PC-3 (cell line): ENCODE measurements at regions not wholly inside any gene's neighbourhood (a gene's known extent, or its start where the extent isn't known, plus 50 kb on each side); places are given as distances from the start of the nearest gene placed in this dataset.

ENCODE experiments used
- ATAC-seq: fragments of 200-7000 bp; cut with Tn5 transposase; 2 replicates; pipeline ENCODE4 v1.9.1; 2020; ENCODE audit warnings: mild to moderate bottlenecking, moderate library complexity
- BruUV-seq: library from RNA; stranded (reverse); fragments of 400-500 nt; replicated peaks from 2 replicates; lab custom pipeline; 2021; lab: Mats Ljungman, UMichigan
- CTCF ChIA-PET: fragments of 300-600 bp; sonication (Branson Sonifier 250); formaldehyde crosslinking; loops from one replicate; lab custom pipeline; 2022; ENCODE audit warnings: antibody characterized with exemption; lab: Charles Lee
- POLR2A ChIA-PET: fragments of 300-600 bp; sonication (Branson Sonifier 250); formaldehyde crosslinking; loops from one replicate; lab custom pipeline; 2022; ENCODE audit warnings: antibody characterized with exemption; ENCODE audit not compliant: unreplicated experiment; lab: Charles Lee
- DNase-seq: peaks from one replicate; pipeline ENCODE4 v3.0.0-alpha.2; 2015
- H2AFZ ChIP-seq: fragments of 300-600 bp; sonication (generic); 2 replicates; pipeline ENCODE4 v1.6.0; 2016; ENCODE audit warnings: antibody characterized with exemption, low read length
- H3F3A ChIP-seq: fragments of 300-600 bp; sonication (generic); one replicate; pipeline ENCODE4 v1.6.0; 2017; ENCODE audit warnings: antibody characterized with exemption, low read length, control low read depth, mild to moderate bottlenecking; ENCODE audit not compliant: unreplicated experiment
- H3K27ac ChIP-seq: fragments of 300-600 bp; sonication (generic); 2 replicates; pipeline ENCODE4 v1.5.1; 2016; ENCODE audit warnings: mild to moderate bottlenecking, low read length
- H3K27me3 ChIP-seq: fragments of 300-600 bp; sonication (generic); 2 replicates; pipeline ENCODE4 v1.6.1; 2016; ENCODE audit warnings: low read length, mixed read lengths
- H3K36me3 ChIP-seq: fragments of 300-600 bp; sonication (generic); 2 replicates; pipeline ENCODE4 v1.6.1; 2016; ENCODE audit warnings: low read depth, mixed run types, low read length, mixed read lengths
- H3K4me1 ChIP-seq: fragments of 300-600 bp; sonication (generic); 2 replicates; pipeline ENCODE4 v1.5.1; 2016; ENCODE audit warnings: low read length; ENCODE audit not compliant: insufficient read depth
- H3K4me2 ChIP-seq: fragments of 300-600 bp; sonication (generic); 2 replicates; pipeline ENCODE4 v1.6.0; 2016; ENCODE audit warnings: low read length
- H3K4me3 ChIP-seq: fragments of 300-600 bp; sonication (generic); 2 replicates; pipeline ENCODE4 v1.5.1; 2016; ENCODE audit warnings: mild to moderate bottlenecking, low read length, mixed read lengths
- H3K79me2 ChIP-seq: fragments of 300-600 bp; sonication (generic); 2 replicates; pipeline ENCODE4 v1.6.1; 2017; ENCODE audit warnings: low read length, mixed read lengths
- H3K9ac ChIP-seq: fragments of 300-600 bp; sonication (generic); 2 replicates; pipeline ENCODE4 v1.6.0; 2016; ENCODE audit warnings: mild to moderate bottlenecking, low read length
- H3K9me2 ChIP-seq: fragments of 300-600 bp; sonication (generic); replicated peaks from 2 replicates; pipeline ENCODE4 v1.6.1; 2016; ENCODE audit warnings: mixed run types, low read length, mixed read lengths
- H3K9me3 ChIP-seq: fragments of 300-600 bp; sonication (generic); 2 replicates; pipeline ENCODE4 v1.6.1; 2016; ENCODE audit warnings: low read length, mixed read lengths
- H4K20me1 ChIP-seq: fragments of 300-600 bp; sonication (generic); 2 replicates; pipeline ENCODE4 v1.6.1; 2016; ENCODE audit warnings: low read length, mixed read lengths
- EZH2 ChIP-seq: fragments of 300-600 bp; sonication (generic); IDR thresholded peaks from one replicate; pipeline ENCODE4 v1.6.1; 2017; ENCODE audit warnings: antibody characterized with exemption, mild to moderate bottlenecking, low read length; ENCODE audit not compliant: unreplicated experiment
- EZH2phosphoT487 ChIP-seq: fragments of 300-600 bp; sonication (generic); IDR thresholded peaks from 2 replicates; pipeline ENCODE4 v1.6.1; 2018; ENCODE audit warnings: mild to moderate bottlenecking, antibody characterized with exemption, low read length, borderline replicate concordance
- intact Hi-C: fragments of 100-400 bp; cut with micrococcal nuclease; formaldehyde crosslinking; loops from 2 replicates; pipeline ENCODE4 v1.9.0; 2023
- TF ChIP-seq, protein P1 (sequence below): fragments of 300-600 bp; sonication (generic); conservative IDR thresholded peaks from 2 replicates; pipeline ENCODE4 v1.5.1; 2017; ENCODE audit warnings: antibody characterized with exemption, low read depth, mild to moderate bottlenecking, low read length

DNA sequence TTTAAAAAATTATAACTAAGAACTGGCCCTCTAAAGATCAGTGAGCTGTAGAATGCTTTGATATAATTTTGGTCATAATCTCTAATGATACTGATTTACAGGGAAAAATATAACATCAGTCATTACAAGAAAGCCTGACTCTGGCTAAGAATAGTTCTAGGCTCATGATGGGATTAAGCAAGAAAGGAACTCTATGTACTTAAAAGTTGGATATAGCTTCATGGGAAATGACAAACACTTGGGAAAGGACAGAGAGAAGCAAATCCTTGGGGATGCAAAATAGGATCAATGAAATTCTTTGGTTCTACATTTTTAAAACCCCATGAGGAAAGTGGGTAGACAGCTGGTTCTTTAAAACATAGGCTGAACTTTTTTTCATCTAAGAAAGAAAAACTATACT, 472.7 kb upstream of the NR2F2 start:
- no TSS peak for BruUV-seq
- intact Hi-C loops, result no loop called here
- H3K9me3 ChIP-seq, result no peaks in the 10 kb centered on the region
- no peaks in the 10 kb centered on the region for H3F3A ChIP-seq
- ChIA-PET POLR2A (interaction anchor here (0.6 kb wide), 1 partner anchor 80 kb away, joined by 4 read pairs; no protein-coding TSS in a partner anchor), CTCF (no interaction called here)
- H3K27me3 ChIP-seq, result no peaks in the 10 kb centered on the region
- H3K4me1 ChIP-seq, result peaks cover 9% of the 10 kb centered on the region
- no peaks in the 10 kb centered on the region for H4K20me1 ChIP-seq
- no peak overlapping the region for H3K4me2 ChIP-seq
- no peak overlapping the region for H2AFZ ChIP-seq
- TF ChIP-seq EZH2phosphoT487 (no peak), EZH2 (no peak)
- TF ChIP-seq, protein P1, sequence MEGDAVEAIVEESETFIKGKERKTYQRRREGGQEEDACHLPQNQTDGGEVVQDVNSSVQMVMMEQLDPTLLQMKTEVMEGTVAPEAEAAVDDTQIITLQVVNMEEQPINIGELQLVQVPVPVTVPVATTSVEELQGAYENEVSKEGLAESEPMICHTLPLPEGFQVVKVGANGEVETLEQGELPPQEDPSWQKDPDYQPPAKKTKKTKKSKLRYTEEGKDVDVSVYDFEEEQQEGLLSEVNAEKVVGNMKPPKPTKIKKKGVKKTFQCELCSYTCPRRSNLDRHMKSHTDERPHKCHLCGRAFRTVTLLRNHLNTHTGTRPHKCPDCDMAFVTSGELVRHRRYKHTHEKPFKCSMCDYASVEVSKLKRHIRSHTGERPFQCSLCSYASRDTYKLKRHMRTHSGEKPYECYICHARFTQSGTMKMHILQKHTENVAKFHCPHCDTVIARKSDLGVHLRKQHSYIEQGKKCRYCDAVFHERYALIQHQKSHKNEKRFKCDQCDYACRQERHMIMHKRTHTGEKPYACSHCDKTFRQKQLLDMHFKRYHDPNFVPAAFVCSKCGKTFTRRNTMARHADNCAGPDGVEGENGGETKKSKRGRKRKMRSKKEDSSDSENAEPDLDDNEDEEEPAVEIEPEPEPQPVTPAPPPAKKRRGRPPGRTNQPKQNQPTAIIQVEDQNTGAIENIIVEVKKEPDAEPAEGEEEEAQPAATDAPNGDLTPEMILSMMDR, result no peak
- H3K9ac ChIP-seq, result no peak overlapping the region
- no peak for DNase-seq
- H3K79me2 ChIP-seq, result no peaks in the 10 kb centered on the region
- H3K9me2 ChIP-seq, result no peaks in the 10 kb centered on the region
- no peak overlapping the region for H3K27ac ChIP-seq
- no peak overlapping the region for H3K4me3 ChIP-seq
- ATAC-seq, result no peak
- no peaks in the 10 kb centered on the region for H3K36me3 ChIP-seq

DNA sequence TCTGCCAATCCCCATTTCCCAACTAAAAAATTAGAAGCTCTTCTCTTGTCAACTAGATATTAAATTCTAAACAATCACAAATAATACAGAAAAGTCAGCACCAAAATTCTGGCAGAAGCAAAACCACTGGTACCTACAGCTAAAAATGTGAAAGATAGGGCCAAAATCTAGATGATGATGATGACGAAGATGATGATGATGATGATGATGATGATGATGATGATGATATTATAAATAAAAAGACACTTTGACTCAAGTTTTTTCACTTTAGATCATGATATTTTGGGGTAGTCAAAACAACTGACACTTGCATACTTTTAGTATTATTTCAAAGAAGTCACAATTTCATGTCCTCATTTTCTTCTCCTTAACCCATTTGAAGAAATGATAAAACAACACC, 470.1 kb upstream of the NR2F2 start:
- Histone ChIP-seq H3K9me3 (no peaks in the 10 kb centered on the region), H3K27me3 (no peaks in the 10 kb centered on the region), H3K4me1 (peaks cover 9% of the 10 kb centered on the region), H3K4me3 (no peak overlapping the region), H3K4me2 (no peak overlapping the region), H3K9me2 (no peaks in the 10 kb centered on the region), H3K79me2 (no peaks in the 10 kb centered on the region), H3K9ac (no peak overlapping the region), H3F3A (no peaks in the 10 kb centered on the region), H4K20me1 (no peaks in the 10 kb centered on the region), H3K36me3 (no peaks in the 10 kb centered on the region), H3K27ac (no peak overlapping the region), H2AFZ (no peak overlapping the region)
- BruUV-seq, result no TSS peak
- POLR2A ChIA-PET, result no interaction called here
- no peak for TF ChIP-seq EZH2phosphoT487
- no peak for TF ChIP-seq EZH2
- TF ChIP-seq, protein P1, result no peak
- no peak for ATAC-seq
- intact Hi-C loops, result no loop called here
- no peak for DNase-seq
- CTCF ChIA-PET, result no interaction called here

DNA sequence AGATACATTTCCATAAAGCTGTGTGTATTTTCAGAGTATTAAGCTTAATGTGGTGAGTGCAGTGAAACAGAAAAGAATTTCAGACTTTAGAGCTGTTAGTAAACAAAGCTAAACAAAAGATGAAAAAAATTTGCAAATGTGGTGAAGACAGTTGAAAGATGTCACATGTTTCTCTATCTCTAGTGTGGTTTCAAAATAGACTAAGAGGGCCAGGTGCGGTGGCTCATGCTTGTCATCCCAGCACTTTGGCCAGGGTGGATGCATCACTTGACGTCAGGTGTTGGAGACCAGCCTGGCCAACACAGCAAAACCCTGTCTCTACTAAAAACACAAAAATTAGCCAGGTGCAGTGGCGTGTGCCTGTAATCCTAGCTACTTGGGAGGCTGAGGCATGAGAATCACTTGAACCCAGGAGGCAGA, 466.0 kb upstream of the NR2F2 start:
- H3K4me1 ChIP-seq, result no peaks in the 10 kb centered on the region
- no peak overlapping the region for H3K4me2 ChIP-seq
- ChIA-PET POLR2A (interaction anchor here (0.6 kb wide), 1 partner anchor 120 kb away, joined by 3 read pairs; no protein-coding TSS in a partner anchor), CTCF (no interaction called here)
- no peaks in the 10 kb centered on the region for H3K27me3 ChIP-seq
- no peaks in the 10 kb centered on the region for H3K36me3 ChIP-seq
- no peak overlapping the region for H3K27ac ChIP-seq
- intact Hi-C loops, result no loop called here
- DNase-seq, result no peak
- no peaks in the 10 kb centered on the region for H3F3A ChIP-seq
- no peak overlapping the region for H2AFZ ChIP-seq
- TF ChIP-seq EZH2 (no peak), EZH2phosphoT487 (no peak)
- TF ChIP-seq, protein P1, result no peak
- H3K9me2 ChIP-seq, result no peaks in the 10 kb centered on the region
- BruUV-seq, result no TSS peak
- no peaks in the 10 kb centered on the region for H3K9me3 ChIP-seq
- H3K79me2 ChIP-seq, result no peaks in the 10 kb centered on the region
- H4K20me1 ChIP-seq, result no peaks in the 10 kb centered on the region
- no peak overlapping the region for H3K9ac ChIP-seq
- ATAC-seq, result no peak
- H3K4me3 ChIP-seq, result no peak overlapping the region
